HepG2 (cell line): ENCODE measurements at regions not wholly inside any gene's neighbourhood (a gene's known extent, or its start where the extent isn't known, plus 50 kb on each side); places are given as distances from the start of the nearest gene placed in this dataset.

Experiments
- ATAC-seq: fragments of 200-7000 bp; cut with Tn5 transposase; 3 replicates; pipeline ENCODE4 v1.9.1; 2020; ENCODE audit warnings: mild to moderate bottlenecking, moderate library complexity
- BruUV-seq: library from RNA; stranded (reverse); fragments of 400-500 nt; replicated peaks from 2 replicates; lab custom pipeline; 2021; lab: Mats Ljungman, UMichigan
- CTCF ChIA-PET: fragments of 300-600 bp; formaldehyde crosslinking; extraction: SDS; loops from one replicate; lab custom pipeline; 2021; ENCODE audit warnings: low total read pairs, inconsistent platforms, low intra/inter-chr PET ratio; lab: Yijun Ruan, JAX
- POLR2A ChIA-PET: fragments of 350-600 bp; sonication (Branson Sonifier 250); formaldehyde crosslinking; loops from one replicate; lab custom pipeline; 2020; ENCODE audit warnings: antibody characterized with exemption, inconsistent platforms; lab: Yijun Ruan, JAX
- DNase-seq: peaks from one replicate; pipeline ENCODE4 v3.0.0-alpha.2; 2015; ENCODE audit warnings: low spot score
- FAIRE-seq: peaks from 3 replicates; lab custom pipeline; 2011; peaks lifted over from hg19 to GRCh38; lab: Jason Lieb, UNC
- H2AFZ ChIP-seq: one replicate; pipeline ENCODE4 v1.6.1; 2011; ENCODE audit warnings: low read length, inconsistent platforms
- H3K27ac ChIP-seq: fragments of 300-600 bp; 3 replicates; pipeline ENCODE4 v1.8.0; 2011; ENCODE audit warnings: mixed run types, mild to moderate bottlenecking, mixed read lengths, low read length, inconsistent platforms; ENCODE audit not compliant: insufficient read depth; ENCODE audit errors: extremely low read length
- H3K27me3 ChIP-seq, 2 experiments: fragments of 200-600 bp in 1 of 2; 2 replicates in 1 of 2; 3 replicates in 1 of 2; pipeline versions ENCODE4 v1.6.0 to v1.8.0; 2011; ENCODE audit warnings: low read length in 2 of 2, mild to moderate bottlenecking in 2 of 2, moderate library complexity in 2 of 2, inconsistent platforms in 1 of 2; ENCODE audit not compliant: insufficient read depth in 2 of 2, control insufficient read depth in 1 of 2
- H3K36me3 ChIP-seq, 2 experiments: fragments of 200-600 bp in 1 of 2; replicated peaks in 1 of 2; 2 replicates in 1 of 2; 3 replicates in 1 of 2; pipeline versions ENCODE4 v1.5.1 to v1.8.0; 2011; ENCODE audit warnings: low read length in 2 of 2, inconsistent platforms in 1 of 2; ENCODE audit not compliant: insufficient read depth in 2 of 2, control insufficient read depth in 1 of 2
- H3K4me1 ChIP-seq: 2 replicates; pipeline ENCODE4 v1.5.1; 2012; ENCODE audit warnings: low read length, inconsistent platforms; ENCODE audit not compliant: insufficient read depth
- H3K4me2 ChIP-seq: 2 replicates; pipeline ENCODE4 v1.6.0; 2011; ENCODE audit warnings: low read depth, low read length, inconsistent platforms
- H3K4me3 ChIP-seq, 3 experiments: fragments of 200-600 bp in 1 of 3; sonication (generic), shearing (Covaris generic) in 1 of 3; replicated peaks in 1 of 3; 2 replicates each; pipeline ENCODE4 v1.5.1; 2011 to 2016; ENCODE audit warnings: low read length in 3 of 3, inconsistent platforms in 2 of 3, low read depth in 2 of 3, mild to moderate bottlenecking in 2 of 3, control low read depth in 1 of 3, mixed read lengths in 1 of 3; ENCODE audit not compliant: insufficient read depth in 1 of 3
- H3K79me2 ChIP-seq: one replicate; pipeline ENCODE4 v1.6.1; 2011; ENCODE audit warnings: low read length, inconsistent platforms; ENCODE audit not compliant: insufficient read depth
- H3K9ac ChIP-seq: 2 replicates; pipeline ENCODE4 v1.6.0; 2011; ENCODE audit warnings: mild to moderate bottlenecking, low read depth, low read length, inconsistent platforms; ENCODE audit not compliant: insufficient read depth
- H3K9me3 ChIP-seq: 2 replicates; pipeline ENCODE4 v1.5.1; 2012; ENCODE audit warnings: mild to moderate bottlenecking, low read length
- H4K20me1 ChIP-seq: 2 replicates; pipeline ENCODE4 v1.6.0; 2011; ENCODE audit warnings: inconsistent platforms, mild to moderate bottlenecking, low read length, moderate library complexity; ENCODE audit not compliant: insufficient read depth
- ATF5 ChIP-seq: sonication (generic); formaldehyde crosslinking; IDR thresholded peaks from 2 replicates; pipeline ENCODE4 v1.4.0; 2020; ENCODE audit warnings: mild to moderate bottlenecking, low read depth, missing genetic modification reagents
- ATF6 ChIP-seq: sonication (generic); formaldehyde crosslinking; conservative IDR thresholded peaks from 2 replicates; pipeline ENCODE4 v1.4.0; 2020; ENCODE audit warnings: missing genetic modification reagents
- BRD4 ChIP-seq: sonication (generic); formaldehyde crosslinking; IDR thresholded peaks from 2 replicates; pipeline ENCODE4 v1.4.0; 2020; ENCODE audit warnings: missing genetic modification reagents
- CBX1 ChIP-seq: IDR thresholded peaks from one replicate; pipeline ENCODE4 v1.6.1; 2016; ENCODE audit warnings: antibody characterized with exemption, low read depth
- CREB1 ChIP-seq, 2 experiments: fragments of 450-650 bp in 1 of 2; IDR thresholded peaks; 2 replicates each; pipeline ENCODE4 v1.6.1; 2016 to 2017; ENCODE audit warnings: control low read depth in 1 of 2, mild to moderate bottlenecking in 1 of 2, missing compliant biosample characterization in 1 of 2, missing genetic modification characterization in 1 of 2
- FOSL1 ChIP-seq: sonication (generic); formaldehyde crosslinking; IDR thresholded peaks from 2 replicates; pipeline ENCODE4 v1.9.0; 2021; ENCODE audit warnings: missing genetic modification reagents, borderline replicate concordance
- FOXO4 ChIP-seq: sonication (generic); formaldehyde crosslinking; conservative IDR thresholded peaks from 2 replicates; pipeline ENCODE4 v1.8.1; 2023; ENCODE audit warnings: missing genetic modification reagents
- FUBP1 ChIP-seq: sonication (generic); formaldehyde crosslinking; IDR thresholded peaks from 2 replicates; pipeline ENCODE4 v1.5.1; 2020; ENCODE audit warnings: missing genetic modification reagents, mild to moderate bottlenecking, borderline replicate concordance
- GFI1 ChIP-seq: sonication (generic); formaldehyde crosslinking; IDR thresholded peaks from 2 replicates; pipeline ENCODE4 v1.5.0; 2020; ENCODE audit warnings: missing genetic modification reagents, mild to moderate bottlenecking, borderline replicate concordance
- HOXA5 ChIP-seq: sonication (generic); formaldehyde crosslinking; IDR thresholded peaks from 2 replicates; pipeline ENCODE4 v1.4.0; 2020; ENCODE audit warnings: missing genetic modification reagents
- RCOR2 ChIP-seq: IDR thresholded peaks from 2 replicates; pipeline ENCODE4 v1.6.1; 2016; ENCODE audit warnings: missing biosample characterization, missing genetic modification reagents
- RFX1 ChIP-seq: fragments of 450-650 bp; IDR thresholded peaks from 2 replicates; pipeline ENCODE4 v1.6.1; 2017
- SSRP1 ChIP-seq: IDR thresholded peaks from 2 replicates; pipeline ENCODE4 v1.6.1; 2016; ENCODE audit warnings: control low read depth
- ZNF232 ChIP-seq: sonication (generic); formaldehyde crosslinking; IDR thresholded peaks from 2 replicates; pipeline ENCODE4 v1.4.0; 2020; ENCODE audit warnings: missing genetic modification reagents, borderline replicate concordance
- ZNF335 ChIP-seq: sonication (generic); formaldehyde crosslinking; IDR thresholded peaks from 2 replicates; pipeline ENCODE4 v1.4.0; 2020; ENCODE audit warnings: missing genetic modification reagents
- ZNF432 ChIP-seq: sonication (generic); formaldehyde crosslinking; IDR thresholded peaks from 2 replicates; pipeline ENCODE4 v1.5.0; 2020; ENCODE audit warnings: missing genetic modification reagents, mild to moderate bottlenecking, borderline replicate concordance
- ZNF570 ChIP-seq: sonication (generic); formaldehyde crosslinking; IDR thresholded peaks from 2 replicates; pipeline ENCODE4 v1.4.0; 2020; ENCODE audit warnings: mild to moderate bottlenecking, missing genetic modification reagents, borderline replicate concordance
- ZNF598 ChIP-seq: sonication (generic); formaldehyde crosslinking; IDR thresholded peaks from 2 replicates; pipeline ENCODE4 v1.5.1; 2020; ENCODE audit warnings: mild to moderate bottlenecking, missing genetic modification reagents, borderline replicate concordance
- ZNF724P ChIP-seq: sonication (generic); formaldehyde crosslinking; IDR thresholded peaks from 2 replicates; pipeline ENCODE4 v1.8.0; 2022; ENCODE audit warnings: missing genetic modification reagents, borderline replicate concordance
- WGBS: methylation state at CpG from one replicate; pipeline ENCODE4 v1.1.6; 2017; ENCODE audit warnings: low lambda C conversion rate; 5-methylcytosine and 5-hydroxymethylcytosine counted together
- in situ Hi-C: cut with HindIII; loops from 2 replicates; pipeline ENCODE4 v1.10.0; 2017; ENCODE audit warnings: low pct_unique_long_range_greater_than_20kb; ENCODE audit not compliant: extremely low pct_ligation_motif_present
- intact Hi-C: fragments of 100-400 bp; cut with micrococcal nuclease; formaldehyde crosslinking; loops from one replicate; pipeline ENCODE4 v1.10.0; 2022; ENCODE audit not compliant: unreplicated experiment

- TF ChIP-seq ATF6 = no peak
- no peak for TF ChIP-seq FUBP1
- no peak for TF ChIP-seq HOXA5
- TF ChIP-seq FOSL1 (CRISPR knock-in tag) = no peak
- TF ChIP-seq GFI1 (CRISPR knock-in tag) = no peak
- TF ChIP-seq ZNF432 (CRISPR knock-in tag) = no peak
- TF ChIP-seq CREB1 (IDR thresholded peaks at IDR 0.05) = no peak
- TF ChIP-seq CREB1 (CRISPR knock-in tag; IDR thresholded peaks at IDR 0.05) = no peak
- TF ChIP-seq RFX1 = no peak
Observed at GRCh38 chr5:5764246-5764645, 341.8 kb downstream of the ICE1 start (continued).

- no peaks in the 10 kb centered on the region for H3K9me3 ChIP-seq
- FAIRE-seq (no peak), ATAC-seq (no peak), DNase-seq (no peak)
- H3K36me3 ChIP-seq = no peaks in the 10 kb centered on the region
- H3K9ac ChIP-seq = no peak overlapping the region
- H3K4me3 ChIP-seq = no peak overlapping the region
- H3K4me2 ChIP-seq = no peak overlapping the region
- no peak overlapping the region for H2AFZ ChIP-seq
- 8% methylated on average over 2 of the region's 2 CpGs for WGBS
- in situ Hi-C loops (no loop called here), intact Hi-C loops (no loop called here)
- H3K27ac ChIP-seq = no peak overlapping the region
- H3K4me1 ChIP-seq = no peaks in the 10 kb centered on the region
- POLR2A ChIA-PET = no interaction called here
- BruUV-seq = no TSS peak
- H3K27me3 ChIP-seq = no peaks in the 10 kb centered on the region; a peak in 1 of 5 replicates
- no peaks in the 10 kb centered on the region for H4K20me1 ChIP-seq
- CTCF ChIA-PET = no interaction called here
- no peaks in the 10 kb centered on the region for H3K79me2 ChIP-seq
- no peak for TF ChIP-seq ZNF598 (CRISPR knock-in tag)
- TF ChIP-seq SSRP1 = no peak
- TF ChIP-seq BRD4 (CRISPR knock-in tag) = no peak
- TF ChIP-seq ATF5 (CRISPR knock-in tag) = no peak
- no peak for TF ChIP-seq FOXO4
- no peak for TF ChIP-seq ZNF724P
- no peak for TF ChIP-seq ZNF232 (CRISPR knock-in tag)
- no peak for TF ChIP-seq RCOR2 (CRISPR knock-in tag)
- no peak for TF ChIP-seq ZNF335 (CRISPR knock-in tag)
- TF ChIP-seq CBX1 = no peak
- TF ChIP-seq ZNF570 (CRISPR knock-in tag) = no peak
Observed at GRCh38 chr5:5756762-5757161, 334.3 kb downstream of the ICE1 start.
